LHCN-M2 (cell line): ENCODE measurements at regions not wholly inside any gene's neighbourhood (a gene's known extent, or its start where the extent isn't known, plus 50 kb on each side); places are given as distances from the start of the nearest gene placed in this dataset.

Source experiments
- DNase-seq: peaks from one replicate; pipeline ENCODE4 v3.0.0-alpha.2; 2012; ENCODE audit warnings: low read depth

- DNase-seq, result no peak
Measured at GRCh38 chr20:59403261-59403961, 103.0 kb downstream of the EDN3 start.

- no peak for DNase-seq
Measured at GRCh38 chr20:59403962-59404314, 103.5 kb downstream of the EDN3 start.

- no peak for DNase-seq
Measured at GRCh38 chr20:59404749-59405148, 104.3 kb downstream of the EDN3 start.

GRCh38 chr20:59405226-59406200 lies 105.1 kb downstream of the EDN3 start:
- DNase-seq, result no peak

GRCh38 chr20:59406446-59406845 lies 106.0 kb downstream of the EDN3 start:
- DNase-seq, result no peak

- DNase-seq, result no peak
Measured at GRCh38 chr20:59411170-59411569, 110.8 kb downstream of the EDN3 start.

- no peak for DNase-seq
Measured at GRCh38 chr20:59411589-59411988, 111.2 kb downstream of the EDN3 start.

- DNase-seq, result no peak
Measured at GRCh38 chr20:59412181-59412580, 111.8 kb downstream of the EDN3 start.

- DNase-seq, result no peak
Measured at GRCh38 chr20:59412875-59413284, 112.5 kb downstream of the EDN3 start.

GRCh38 chr20:59413326-59413865 lies 113.0 kb downstream of the EDN3 start:
- DNase-seq, result no peak

GRCh38 chr20:59414936-59415623 lies 114.7 kb downstream of the EDN3 start:
- DNase-seq, result no peak

GRCh38 chr20:59416916-59417315 lies 116.5 kb downstream of the EDN3 start:
- DNase-seq, result no peak

- DNase-seq, result no peak
Measured at GRCh38 chr20:59421089-59421488, 120.7 kb downstream of the EDN3 start.

GRCh38 chr20:59421920-59422637 lies 121.7 kb downstream of the EDN3 start:
- no peak for DNase-seq

GRCh38 chr20:59422872-59423544 lies 122.6 kb downstream of the EDN3 start:
- no peak for DNase-seq

- DNase-seq, result no peak
Measured at GRCh38 chr20:59424976-59425375, 124.6 kb downstream of the EDN3 start.

- no peak for DNase-seq
Measured at GRCh38 chr20:59425572-59425971, 125.2 kb downstream of the EDN3 start.

- DNase-seq, result peak; percentile 1
Measured at GRCh38 chr20:59428006-59428405, 127.6 kb downstream of the EDN3 start.

- DNase-seq, result no peak
Measured at GRCh38 chr20:59428441-59429205, 128.2 kb downstream of the EDN3 start.

- DNase-seq, result no peak
Measured at GRCh38 chr20:59429396-59429795, 129.0 kb downstream of the EDN3 start.
